H1 (cell line): ENCODE measurements at regions not wholly inside any gene's neighbourhood (a gene's known extent, or its start where the extent isn't known, plus 50 kb on each side); places are given as distances from the start of the nearest gene placed in this dataset.

Experiments
- CTCF ChIA-PET: fragments of 300-600 bp; sonication (Branson Sonifier 250); formaldehyde crosslinking; loops from one replicate; lab custom pipeline; 2021; ENCODE audit not compliant: partially characterized antibody; lab: Charles Lee
- POLR2A ChIA-PET: fragments of 300-600 bp; sonication (Branson Sonifier 250); formaldehyde crosslinking; loops from one replicate; lab custom pipeline; 2021; ENCODE audit warnings: inconsistent platforms; ENCODE audit not compliant: partially characterized antibody; lab: Charles Lee
- DNase-seq, 2 experiments: peaks; one replicate each; pipeline versions ENCODE4 v3.0.0 to v3.0.0-alpha.2; 2010 to 2022; ENCODE audit warnings: low spot score in 2 of 2, low read depth in 1 of 2, mixed read lengths in 1 of 2
- FAIRE-seq: peaks from 2 replicates; lab custom pipeline; 2011; peaks lifted over from hg19 to GRCh38; lab: Jason Lieb, UNC
- H2AFZ ChIP-seq: 2 replicates; pipeline ENCODE4 v1.8.1; 2012; ENCODE audit warnings: low read length, inconsistent platforms
- H2AK5ac ChIP-seq: 2 replicates; pipeline ENCODE4 v1.6.1; 2013; ENCODE audit warnings: low read depth, low read length
- H2BK120ac ChIP-seq: replicated peaks from 2 replicates; pipeline ENCODE3; 2013; ENCODE audit warnings: low read depth, low read length, inconsistent platforms
- H2BK12ac ChIP-seq: 2 replicates; pipeline ENCODE4 v1.6.1; 2013; ENCODE audit warnings: low read depth, low read length
- H2BK15ac ChIP-seq: 2 replicates; pipeline ENCODE4 v1.6.1; 2013; ENCODE audit warnings: low read length
- H2BK20ac ChIP-seq: 2 replicates; pipeline ENCODE4 v1.6.1; 2013; ENCODE audit warnings: low read length
- H2BK5ac ChIP-seq: 2 replicates; pipeline ENCODE4 v1.6.1; 2013; ENCODE audit warnings: low read depth, low read length
- H3K14ac ChIP-seq: 2 replicates; pipeline ENCODE4 v1.6.1; 2013; ENCODE audit warnings: inconsistent platforms; ENCODE audit not compliant: insufficient read length
- H3K18ac ChIP-seq: 2 replicates; pipeline ENCODE4 v1.6.1; 2013; ENCODE audit warnings: low read length; ENCODE audit errors: extremely low read depth
- H3K23ac ChIP-seq: 2 replicates; pipeline ENCODE4 v1.6.1; 2013; ENCODE audit warnings: inconsistent platforms; ENCODE audit not compliant: insufficient read length
- H3K23me2 ChIP-seq: 2 replicates; pipeline ENCODE4 v1.6.1; 2013; ENCODE audit warnings: low read depth, low read length
- H3K27ac ChIP-seq: 2 replicates; pipeline ENCODE4 v1.6.1; 2011; ENCODE audit warnings: low read depth, low read length, inconsistent platforms
- H3K27me3 ChIP-seq, 4 experiments: replicated peaks in 1 of 4; 1 replicate in 1 of 4; 2 replicates in 3 of 4; pipeline versions ENCODE4 v1.6.1 to v1.8.1; 2011 to 2013; ENCODE audit warnings: low read length in 3 of 4, mild to moderate bottlenecking in 3 of 4, inconsistent platforms in 2 of 4, mixed read lengths in 2 of 4, moderate library complexity in 1 of 4; ENCODE audit not compliant: control insufficient read depth in 3 of 4, insufficient read depth in 3 of 4; ENCODE audit errors: extremely low read depth in 1 of 4
- H3K36me3 ChIP-seq, 4 experiments: 2 replicates each; pipeline versions ENCODE4 v1.6.1 to v1.8.1; 2011 to 2013; ENCODE audit warnings: mild to moderate bottlenecking in 4 of 4, low read length in 3 of 4, moderate library complexity in 2 of 4, control low read depth in 1 of 4, inconsistent platforms in 1 of 4; ENCODE audit not compliant: insufficient read depth in 4 of 4, control insufficient read depth in 2 of 4
- H3K4ac ChIP-seq: replicated peaks from 2 replicates; pipeline ENCODE3; 2013; ENCODE audit warnings: low read length, low read depth, mixed read lengths, inconsistent platforms; ENCODE audit not compliant: insufficient read length
- H3K4me1 ChIP-seq, 4 experiments: replicated peaks in 1 of 4; 1 replicate in 1 of 4; 2 replicates in 3 of 4; pipeline versions ENCODE4 v1.6.1 to v1.8.1; 2011 to 2013; ENCODE audit warnings: low read length in 3 of 4, inconsistent platforms in 2 of 4, mixed read lengths in 1 of 4; ENCODE audit not compliant: insufficient read depth in 4 of 4, control insufficient read depth in 3 of 4
- H3K4me2 ChIP-seq, 2 experiments: 2 replicates each; pipeline versions ENCODE4 v1.6.1 to v1.8.1; 2011 to 2013; ENCODE audit warnings: low read depth in 2 of 2, low read length in 2 of 2, control low read depth in 1 of 2, inconsistent platforms in 1 of 2, mild to moderate bottlenecking in 1 of 2; ENCODE audit not compliant: insufficient read depth in 1 of 2
- H3K4me3 ChIP-seq, 4 experiments: fragments of 200-600, 300-600 bp in 1 of 4; sonication (generic), shearing (Covaris generic), sonication (Bioruptor Twin) in 1 of 4; 2 replicates each; pipeline versions ENCODE4 v1.5.1 to v1.8.1; 2011 to 2016; ENCODE audit warnings: low read length in 4 of 4, low read depth in 3 of 4, control low read depth in 2 of 4, inconsistent platforms in 2 of 4, mild to moderate bottlenecking in 2 of 4, mixed read lengths in 1 of 4, moderate library complexity in 1 of 4; ENCODE audit not compliant: insufficient read depth in 2 of 4; ENCODE audit errors: extremely low read depth in 1 of 4
- H3K56ac ChIP-seq: replicated peaks from 2 replicates; pipeline ENCODE3; 2013; ENCODE audit warnings: low read depth, mild to moderate bottlenecking, mixed read lengths, low read length, inconsistent platforms; ENCODE audit not compliant: insufficient read length
- H3K79me1 ChIP-seq: 2 replicates; pipeline ENCODE4 v1.6.1; 2013; ENCODE audit warnings: low read depth, low read length, control low read depth
- H3K79me2 ChIP-seq, 2 experiments: 2 replicates each; pipeline versions ENCODE4 v1.6.1 to v1.8.1; 2012 to 2013; ENCODE audit warnings: low read length in 2 of 2, mild to moderate bottlenecking in 2 of 2, inconsistent platforms in 1 of 2; ENCODE audit not compliant: insufficient read depth in 2 of 2, control insufficient read depth in 1 of 2
- H3K9ac ChIP-seq, 4 experiments: replicated peaks in 1 of 4; 1 replicate in 1 of 4; 2 replicates in 3 of 4; pipeline versions ENCODE4 v1.6.1 to v1.8.1; 2011 to 2013; ENCODE audit warnings: low read depth in 3 of 4, low read length in 3 of 4, control low read depth in 2 of 4, mild to moderate bottlenecking in 2 of 4, moderate library complexity in 2 of 4, inconsistent platforms in 1 of 4; ENCODE audit errors: extremely low read depth in 1 of 4
- H3K9me3 ChIP-seq, 2 experiments: 2 replicates each; pipeline versions ENCODE4 v1.6.1 to v1.8.1; 2012 to 2013; ENCODE audit warnings: mild to moderate bottlenecking in 2 of 2, moderate library complexity in 2 of 2, control low read depth in 1 of 2, inconsistent platforms in 1 of 2, low read depth in 1 of 2, low read length in 1 of 2, mixed read lengths in 1 of 2; ENCODE audit not compliant: insufficient read depth in 2 of 2
- H4K20me1 ChIP-seq, 2 experiments: replicated peaks in 1 of 2; 2 replicates each; pipeline versions ENCODE3 to v1.8.1; 2011 to 2013; ENCODE audit warnings: inconsistent platforms in 2 of 2, low read length in 2 of 2, mild to moderate bottlenecking in 1 of 2; ENCODE audit not compliant: insufficient read depth in 2 of 2, control insufficient read depth in 1 of 2
- H4K5ac ChIP-seq: 2 replicates; pipeline ENCODE4 v1.6.1; 2013; ENCODE audit warnings: low read length, low read depth, mixed read lengths, inconsistent platforms; ENCODE audit not compliant: insufficient read length
- H4K8ac ChIP-seq: 2 replicates; pipeline ENCODE4 v1.8.0; 2013; ENCODE audit warnings: mild to moderate bottlenecking, moderate library complexity, low read length, inconsistent platforms; ENCODE audit not compliant: insufficient read depth; ENCODE audit errors: extremely low read depth
- H4K91ac ChIP-seq: replicated peaks from 2 replicates; pipeline ENCODE3; 2013; ENCODE audit warnings: low read length, mixed read lengths, inconsistent platforms; ENCODE audit not compliant: insufficient read length
- BACH1 ChIP-seq: IDR thresholded peaks from 2 replicates; pipeline ENCODE4 v1.6.1; 2012; ENCODE audit warnings: low read length, improper control_type of control experiment
- CHD2 ChIP-seq: IDR thresholded peaks from 2 replicates; pipeline ENCODE4 v1.6.1; 2012; ENCODE audit warnings: low read length, improper control_type of control experiment
- EZH2 ChIP-seq: fragments of 200-600 bp; sonication (generic); IDR thresholded peaks from 2 replicates; pipeline ENCODE4 v1.7.1; 2012; ENCODE audit warnings: low read depth, mild to moderate bottlenecking, moderate library complexity, low read length, inconsistent platforms; ENCODE audit not compliant: severe bottlenecking
- HDAC2 ChIP-seq, 2 experiments: fragments of 300-600 bp in 1 of 2; sonication (generic) in 1 of 2; IDR thresholded peaks; 2 replicates each; pipeline ENCODE4 v1.6.1; 2011 to 2012; ENCODE audit warnings: low read depth in 2 of 2, low read length in 2 of 2, mild to moderate bottlenecking in 2 of 2, moderate library complexity in 2 of 2, borderline replicate concordance in 1 of 2, inconsistent platforms in 1 of 2
- JUND ChIP-seq: IDR thresholded peaks from 2 replicates; pipeline ENCODE4 v1.6.1; 2011; ENCODE audit warnings: mild to moderate bottlenecking, improper control_type of control experiment, low read length
- MAFK ChIP-seq: IDR thresholded peaks from 2 replicates; pipeline ENCODE4 v1.6.1; 2012; ENCODE audit warnings: low read depth, mild to moderate bottlenecking, improper control_type of control experiment, low read length
- SP2 ChIP-seq: IDR thresholded peaks from 2 replicates; pipeline ENCODE4 v1.6.1; 2012; ENCODE audit warnings: mild to moderate bottlenecking, low read length, inconsistent platforms
- TAF1 ChIP-seq: IDR thresholded peaks from 2 replicates; pipeline ENCODE4 v1.6.1; 2011; ENCODE audit warnings: mild to moderate bottlenecking, low read depth, low read length
- TAF7 ChIP-seq: optimal IDR thresholded peaks from 2 replicates; pipeline ENCODE3; 2011; ENCODE audit warnings: low read depth, mild to moderate bottlenecking, inconsistent platforms, low read length, moderate library complexity, borderline replicate concordance
- TCF12 ChIP-seq: IDR thresholded peaks from 2 replicates; pipeline ENCODE4 v1.6.1; 2011; ENCODE audit warnings: low read depth, mild to moderate bottlenecking, low read length
- WGBS, 2 experiments: shearing (Covaris generic) in 1 of 2; methylation state at CpG; one replicate each; pipeline versions ENCODE4 v1.1.6 to v1.1.7; 2013 to 2015; ENCODE audit warnings: low lambda C conversion rate in 2 of 2, mixed read lengths in 2 of 2, inconsistent platforms in 1 of 2, low coverage in 1 of 2, missing lambda C conversion rate in 1 of 2; ENCODE audit not compliant: insufficient replicate concordance in 2 of 2, insufficient coverage in 1 of 2, insufficient read length in 1 of 2; ENCODE audit errors: extremely low coverage in 1 of 2, missing lambda C conversion rate in 1 of 2; 5-methylcytosine and 5-hydroxymethylcytosine counted together

- no peaks in the 10 kb centered on the region for H4K20me1 ChIP-seq
- no peaks in the 10 kb centered on the region for H3K23me2 ChIP-seq
- DNase-seq (no peak), FAIRE-seq (no peak)
- no peak overlapping the region for H3K9ac ChIP-seq
- H3K36me3 ChIP-seq: no peaks in the 10 kb centered on the region
- no peak overlapping the region for H3K18ac ChIP-seq
- no peak overlapping the region for H3K4me2 ChIP-seq
- no peaks in the 10 kb centered on the region for H3K27me3 ChIP-seq
- no peak overlapping the region for H2AK5ac ChIP-seq
- no peak overlapping the region for H4K5ac ChIP-seq
- H3K56ac ChIP-seq: no peak overlapping the region
- H3K79me1 ChIP-seq: no peaks in the 10 kb centered on the region
- POLR2A ChIA-PET: no interaction called here
- CTCF ChIA-PET: interaction anchor here (0.8 to 1.5 kb wide), 3 partner anchors 9 to 236 kb away, joined by 3 to 4 read pairs (median 3); no protein-coding TSS in a partner anchor
- H3K79me2 ChIP-seq: no peaks in the 10 kb centered on the region
- no peak overlapping the region for H3K27ac ChIP-seq
- H3K4ac ChIP-seq: no peak overlapping the region
- no peak overlapping the region for H4K91ac ChIP-seq
- no peak overlapping the region for H3K14ac ChIP-seq
- H2BK20ac ChIP-seq: no peak overlapping the region
- no peak overlapping the region for H2BK15ac ChIP-seq
- no peak overlapping the region for H4K8ac ChIP-seq
- no peaks in the 10 kb centered on the region for H3K9me3 ChIP-seq
- H3K4me3 ChIP-seq: no peak overlapping the region
- H3K23ac ChIP-seq: no peak overlapping the region
- no peak overlapping the region for H2BK12ac ChIP-seq
- peaks cover 0 to 4% (median 0%) of the 10 kb centered on the region in 4 experiments; a peak in 1 of 7 replicates for H3K4me1 ChIP-seq
- H2AFZ ChIP-seq: no peak overlapping the region
- 93% methylated on average over 3 of the region's 3 CpGs; no CpG with 5 or more reads in 1 of the 2 experiments for WGBS, 2 experiments
- no peak overlapping the region for H2BK120ac ChIP-seq
- no peak overlapping the region for H2BK5ac ChIP-seq
- TF ChIP-seq JUND (no peak), CHD2 (no peak), TCF12 (no peak), HDAC2 (IDR thresholded peaks at IDR 0.05; ENCODE audit: borderline replicate concordance in 1 of 2, low read depth in 2 of 2, low read length in 2 of 2) (no peak), SP2 (no peak), TAF7 (no peak), TAF1 (no peak), EZH2 (no peak), BACH1 (no peak), MAFK (no peak)
Measured at GRCh38 chr9:119792242-119792641, 423.0 kb upstream of the BRINP1 start.
